K562 (cell line): ENCODE measurements at regions not wholly inside any gene's neighbourhood (a gene's known extent, or its start where the extent isn't known, plus 50 kb on each side); places are given as distances from the start of the nearest gene placed in this dataset.

ENCODE experiments used
- ATAC-seq: fragments of 200-7000 bp; cut with Tn5 transposase; 3 replicates; pipeline ENCODE4 v1.9.1; 2020; ENCODE audit warnings: moderate library complexity
- BruUV-seq: library from RNA; stranded (reverse); fragments of 400-500 nt; replicated peaks from 2 replicates; lab custom pipeline; 2021; lab: Mats Ljungman, UMichigan
- CTCF ChIA-PET: fragments of 300-600 bp; formaldehyde crosslinking; extraction: SDS; loops from one replicate; lab custom pipeline; 2021; ENCODE audit warnings: low intra/inter-chr PET ratio; lab: Yijun Ruan, JAX
- POLR2A ChIA-PET: fragments of 300-600, 350-650 bp; sonication (Branson Sonifier 250); formaldehyde crosslinking; extraction: SDS; loops from one replicate; lab custom pipeline; 2021; ENCODE audit warnings: antibody characterized with exemption, inconsistent platforms; lab: Yijun Ruan, JAX
- DNase-seq, 4 experiments: peaks; one replicate each; pipeline versions ENCODE4 v3.0.0 to v3.0.0-alpha.2; 2011 to 2018; ENCODE audit warnings: low spot score in 3 of 4, mixed read lengths in 3 of 4; ENCODE audit errors: extremely low read depth in 1 of 4
- FAIRE-seq: peaks from 2 replicates; lab custom pipeline; 2011; peaks lifted over from hg19 to GRCh38; lab: Jason Lieb, UNC
- H2AFZ ChIP-seq: 2 replicates; pipeline ENCODE4 v1.6.0; 2011; ENCODE audit warnings: low read depth, low read length, control low read depth, inconsistent platforms
- H3K27ac ChIP-seq: fragments of 200-600 bp; 3 replicates; pipeline ENCODE4 v1.8.0; 2011; ENCODE audit warnings: low read depth, mild to moderate bottlenecking, control low read depth, inconsistent platforms, low read length, moderate library complexity, mixed read lengths; ENCODE audit errors: extremely low read depth
- H3K27me3 ChIP-seq, 2 experiments: fragments of 300-600 bp in 1 of 2; 2 replicates in 1 of 2; 3 replicates in 1 of 2; pipeline versions ENCODE4 v1.6.0 to v1.8.0; 2011; ENCODE audit warnings: inconsistent platforms in 2 of 2, low read length in 2 of 2, mild to moderate bottlenecking in 1 of 2, mixed read lengths in 1 of 2, moderate library complexity in 1 of 2; ENCODE audit not compliant: control insufficient read depth in 2 of 2, insufficient read depth in 2 of 2
- H3K36me3 ChIP-seq: fragments of 300-600 bp; 3 replicates; pipeline ENCODE4 v1.8.0; 2011; ENCODE audit warnings: mild to moderate bottlenecking, low read length, inconsistent platforms; ENCODE audit not compliant: control insufficient read depth, insufficient read depth
- H3K4me1 ChIP-seq, 2 experiments: fragments of 200-600 bp in 1 of 2; replicated peaks in 1 of 2; 2 replicates in 1 of 2; 3 replicates in 1 of 2; pipeline versions ENCODE4 v1.5.1 to v1.8.0; 2011; ENCODE audit warnings: inconsistent platforms in 2 of 2, low read length in 2 of 2, mild to moderate bottlenecking in 1 of 2, mixed read lengths in 1 of 2, moderate library complexity in 1 of 2; ENCODE audit not compliant: control insufficient read depth in 2 of 2, insufficient read depth in 2 of 2
- H3K4me2 ChIP-seq: 2 replicates; pipeline ENCODE4 v1.6.1; 2011; ENCODE audit warnings: low read length, control low read depth, inconsistent platforms, mixed read lengths; ENCODE audit not compliant: insufficient read depth
- H3K4me3 ChIP-seq: fragments of 200-600 bp; sonication (generic), shearing (Covaris generic); 2 replicates; pipeline ENCODE4 v1.5.1; 2016; ENCODE audit warnings: control low read depth, inconsistent platforms
- H3K79me2 ChIP-seq: fragments of 200-600 bp; 3 replicates; pipeline ENCODE4 v1.8.0; 2011; ENCODE audit warnings: low read length, inconsistent platforms; ENCODE audit not compliant: control insufficient read depth, insufficient read depth
- H3K9ac ChIP-seq, 2 experiments: 2 replicates each; pipeline versions ENCODE4 v1.6.0 to v1.6.1; 2011; ENCODE audit warnings: low read depth in 2 of 2, low read length in 2 of 2, control low read depth in 1 of 2, inconsistent platforms in 1 of 2, mild to moderate bottlenecking in 1 of 2, mixed read lengths in 1 of 2; ENCODE audit not compliant: insufficient read depth in 1 of 2
- H3K9me1 ChIP-seq: one replicate; pipeline ENCODE4 v1.6.0; 2011; ENCODE audit warnings: inconsistent platforms, mild to moderate bottlenecking, low read length, moderate library complexity; ENCODE audit not compliant: control insufficient read depth, insufficient read depth
- H3K9me3 ChIP-seq: replicated peaks from 2 replicates; pipeline ENCODE4 v1.5.1; 2011; ENCODE audit warnings: low read depth, low read length, inconsistent platforms; ENCODE audit not compliant: control insufficient read depth, insufficient read depth
- H4K20me1 ChIP-seq: replicated peaks from 2 replicates; pipeline ENCODE4 v1.6.1; 2011; ENCODE audit warnings: low read length, inconsistent platforms, mixed read lengths; ENCODE audit not compliant: control insufficient read depth, insufficient read depth
- C11orf30 ChIP-seq: fragments of 450-650 bp; IDR thresholded peaks from 2 replicates; pipeline ENCODE4 v1.6.1; 2016; ENCODE audit warnings: low read depth, mild to moderate bottlenecking
- MAFF ChIP-seq: IDR thresholded peaks from 2 replicates; pipeline ENCODE4 v1.6.1; 2012; ENCODE audit warnings: low read length, improper control_type of control experiment
- MAFG ChIP-seq: fragments of 450-650 bp; conservative IDR thresholded peaks from 2 replicates; pipeline ENCODE4 v1.6.1; 2016; ENCODE audit warnings: missing genetic modification characterization, missing compliant biosample characterization
- MAFK ChIP-seq: IDR thresholded peaks from 2 replicates; pipeline ENCODE4 v1.6.1; 2011; ENCODE audit warnings: low read length, improper control_type of control experiment
- TARDBP ChIP-seq: fragments of 450-650 bp; IDR thresholded peaks from 2 replicates; pipeline ENCODE4 v1.6.1; 2016
- ZNF316 ChIP-seq: fragments of 450-650 bp; IDR thresholded peaks from 2 replicates; pipeline ENCODE4 v1.6.1; 2016
- WGBS: fragments of 100-300 bp; shearing (Covaris generic); methylation state at CpG from one replicate; pipeline ENCODE4 v1.1.6; 2016; ENCODE audit warnings: low coverage, mixed read lengths; ENCODE audit not compliant: insufficient coverage; ENCODE audit errors: missing lambda C conversion rate; 5-methylcytosine and 5-hydroxymethylcytosine counted together
- in situ Hi-C: fragments of 300-500 bp; cut with MboI; formaldehyde crosslinking; loops from 4 replicates; pipeline ENCODE4 v1.15.0; 2018; ENCODE audit warnings: inconsistent platforms, mixed read lengths
- intact Hi-C: fragments of 100-400 bp; cut with micrococcal nuclease; formaldehyde crosslinking; loops from 2 replicates; pipeline ENCODE4 v1.14.2; 2022
- TF ChIP-seq, protein P1 (sequence below): fragments of 450-650 bp; formaldehyde crosslinking; IDR thresholded peaks from 2 replicates; pipeline ENCODE4 v1.4.0; 2020; ENCODE audit warnings: mild to moderate bottlenecking, moderate library complexity

- Histone ChIP-seq H3K9me1 (no peaks in the 10 kb centered on the region), H3K4me3 (no peak overlapping the region), H4K20me1 (no peaks in the 10 kb centered on the region), H3K9ac (no peak overlapping the region), H2AFZ (no peak overlapping the region), H3K9me3 (no peaks in the 10 kb centered on the region), H3K36me3 (no peaks in the 10 kb centered on the region), H3K79me2 (no peaks in the 10 kb centered on the region), H3K27me3 (peaks cover 0 to 11% of the 10 kb centered on the region in 2 experiments; a peak in 3 of 5 replicates), H3K4me2 (no peak overlapping the region), H3K4me1 (peaks cover 0 to 6% of the 10 kb centered on the region in 2 experiments; a peak in 2 of 5 replicates), H3K27ac (no peak overlapping the region)
- ATAC-seq: no peak
- intact Hi-C loops: loop anchor here (10.0 kb wide), 1 partner anchor 132 kb away; no protein-coding TSS in a partner anchor
- CTCF ChIA-PET: no interaction called here
- TF ChIP-seq, protein P1, sequence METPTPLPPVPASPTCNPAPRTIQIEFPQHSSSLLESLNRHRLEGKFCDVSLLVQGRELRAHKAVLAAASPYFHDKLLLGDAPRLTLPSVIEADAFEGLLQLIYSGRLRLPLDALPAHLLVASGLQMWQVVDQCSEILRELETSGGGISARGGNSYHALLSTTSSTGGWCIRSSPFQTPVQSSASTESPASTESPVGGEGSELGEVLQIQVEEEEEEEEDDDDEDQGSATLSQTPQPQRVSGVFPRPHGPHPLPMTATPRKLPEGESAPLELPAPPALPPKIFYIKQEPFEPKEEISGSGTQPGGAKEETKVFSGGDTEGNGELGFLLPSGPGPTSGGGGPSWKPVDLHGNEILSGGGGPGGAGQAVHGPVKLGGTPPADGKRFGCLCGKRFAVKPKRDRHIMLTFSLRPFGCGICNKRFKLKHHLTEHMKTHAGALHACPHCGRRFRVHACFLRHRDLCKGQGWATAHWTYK (CRISPR knock-in tag): no peak
- TF ChIP-seq MAFK (peak; percentile 80), MAFF (peak; percentile 84), ZNF316 (peak; percentile 82), C11orf30 (peak; percentile 72), MAFG (peak; percentile 78), TARDBP (no peak)
- WGBS: 12% methylated on average over 14 of the region's 15 CpGs
- BruUV-seq: no TSS peak
- POLR2A ChIA-PET: no interaction called here
- DNase-seq: no peak
- in situ Hi-C loops: no loop called here
- no peak for FAIRE-seq
These were observed 145.4 kb upstream of the SATB2 start for GRCh38 chr2:199602896-199603717.
